GM12864 (cell line): ENCODE measurements at regions not wholly inside any gene's neighbourhood (a gene's known extent, or its start where the extent isn't known, plus 50 kb on each side); places are given as distances from the start of the nearest gene placed in this dataset.

Experiments
- DNase-seq: peaks from one replicate; pipeline ENCODE4 v3.0.0-alpha.2; 2011; ENCODE audit warnings: low read depth
- H3K4me3 ChIP-seq: 2 replicates; pipeline ENCODE4 v1.5.1; 2011; ENCODE audit warnings: mild to moderate bottlenecking, low read depth, low read length, control low read depth
- TF ChIP-seq, protein P1 (sequence below): IDR thresholded peaks from 2 replicates; pipeline ENCODE4 v1.5.1; 2011; ENCODE audit warnings: low read depth, mild to moderate bottlenecking, moderate library complexity, low read length, control low read depth, inconsistent platforms; ENCODE audit errors: missing control alignments

GRCh38 chr9:84218322-84218721 lies 122.2 kb downstream of the SLC28A3 start:
- TF ChIP-seq, protein P1, sequence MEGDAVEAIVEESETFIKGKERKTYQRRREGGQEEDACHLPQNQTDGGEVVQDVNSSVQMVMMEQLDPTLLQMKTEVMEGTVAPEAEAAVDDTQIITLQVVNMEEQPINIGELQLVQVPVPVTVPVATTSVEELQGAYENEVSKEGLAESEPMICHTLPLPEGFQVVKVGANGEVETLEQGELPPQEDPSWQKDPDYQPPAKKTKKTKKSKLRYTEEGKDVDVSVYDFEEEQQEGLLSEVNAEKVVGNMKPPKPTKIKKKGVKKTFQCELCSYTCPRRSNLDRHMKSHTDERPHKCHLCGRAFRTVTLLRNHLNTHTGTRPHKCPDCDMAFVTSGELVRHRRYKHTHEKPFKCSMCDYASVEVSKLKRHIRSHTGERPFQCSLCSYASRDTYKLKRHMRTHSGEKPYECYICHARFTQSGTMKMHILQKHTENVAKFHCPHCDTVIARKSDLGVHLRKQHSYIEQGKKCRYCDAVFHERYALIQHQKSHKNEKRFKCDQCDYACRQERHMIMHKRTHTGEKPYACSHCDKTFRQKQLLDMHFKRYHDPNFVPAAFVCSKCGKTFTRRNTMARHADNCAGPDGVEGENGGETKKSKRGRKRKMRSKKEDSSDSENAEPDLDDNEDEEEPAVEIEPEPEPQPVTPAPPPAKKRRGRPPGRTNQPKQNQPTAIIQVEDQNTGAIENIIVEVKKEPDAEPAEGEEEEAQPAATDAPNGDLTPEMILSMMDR: no peak
- H3K4me3 ChIP-seq: no peak overlapping the region
- DNase-seq: no peak

DNA sequence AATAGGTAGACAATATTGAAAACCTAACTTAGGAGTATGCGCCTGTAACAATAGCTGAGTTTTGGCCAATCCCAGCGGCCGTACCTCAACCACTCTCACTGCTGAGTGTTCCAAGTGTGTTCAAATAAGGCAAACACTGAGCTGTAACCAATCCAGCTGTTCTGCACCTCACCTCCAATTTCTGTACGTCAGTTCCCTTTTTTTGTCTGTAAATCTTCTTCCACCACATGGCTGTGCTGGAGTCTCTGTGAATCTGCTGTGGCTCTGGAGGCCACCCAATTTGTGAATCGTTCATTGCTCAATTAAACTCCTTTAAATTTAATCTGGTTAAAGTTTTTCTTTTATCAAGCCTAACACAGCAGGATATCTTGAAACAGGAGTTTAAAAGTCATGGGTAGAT lies 116.3 kb downstream of the SLC28A3 start:
- no peak for DNase-seq
- TF ChIP-seq, protein P1: no peak
- no peak overlapping the region for H3K4me3 ChIP-seq
